ENCODE measurements at regions not wholly inside any gene's neighbourhood (a gene's known extent, or its start where the extent isn't known, plus 50 kb on each side); places are given as distances from the start of the nearest gene placed in this dataset.

GRCh38 chr12:17540921-17541320 is 549.1 kb downstream of the RERGL start:
- DNase-seq (ENCODE audit: low read depth in 2 of 2), result no peak

- DNase-seq (ENCODE audit: low read depth in 2 of 2), result no peak
These were observed 561.6 kb downstream of the RERGL start for GRCh38 chr12:17528394-17528793.

- DNase-seq (ENCODE audit: low read depth in 2 of 2), result no peak
These were observed 563.0 kb downstream of the RERGL start for GRCh38 chr12:17527021-17527420.

- no peak for DNase-seq (ENCODE audit: low read depth in 2 of 2)
These were observed 578.6 kb downstream of the RERGL start for GRCh38 chr12:17511369-17511768.

- no peak for DNase-seq (ENCODE audit: low read depth in 2 of 2)
These were observed 582.7 kb downstream of the RERGL start for GRCh38 chr12:17507336-17507735.

- DNase-seq (ENCODE audit: low read depth in 2 of 2), result no peak
These were observed 586.3 kb downstream of the RERGL start for GRCh38 chr12:17503742-17504141.

- no peak for DNase-seq (ENCODE audit: low read depth in 2 of 2)
These were observed 600.5 kb downstream of the RERGL start for GRCh38 chr12:17489452-17489851.

- DNase-seq (ENCODE audit: low read depth in 2 of 2), result no peak
These were observed 610.9 kb downstream of the RERGL start for GRCh38 chr12:17478908-17479673.

- DNase-seq (ENCODE audit: low read depth in 2 of 2), result no peak
These were observed 619.5 kb downstream of the RERGL start for GRCh38 chr12:17470460-17470859.

- DNase-seq (ENCODE audit: low read depth in 2 of 2), result no peak
These were observed 630.8 kb downstream of the RERGL start for GRCh38 chr12:17459214-17459613.

GRCh38 chr12:17456486-17456885 is 633.5 kb downstream of the RERGL start:
- DNase-seq (ENCODE audit: low read depth in 2 of 2), result no peak

- DNase-seq (ENCODE audit: low read depth in 2 of 2), result no peak
These were observed 651.9 kb downstream of the RERGL start for GRCh38 chr12:17438141-17438540.

GRCh38 chr12:17416748-17417147 is 673.2 kb downstream of the RERGL start:
- DNase-seq (ENCODE audit: low read depth in 2 of 2), result no peak

- no peak for DNase-seq (ENCODE audit: low read depth in 2 of 2)
These were observed 675.4 kb downstream of the RERGL start for GRCh38 chr12:17414596-17414995.

- DNase-seq (ENCODE audit: low read depth in 2 of 2), result no peak
These were observed 678.3 kb downstream of the RERGL start for GRCh38 chr12:17411662-17412061.

- no peak for DNase-seq (ENCODE audit: low read depth in 2 of 2)
These were observed 701.3 kb downstream of the RERGL start for GRCh38 chr12:17388679-17389078.

- DNase-seq (ENCODE audit: low read depth in 2 of 2), result no peak
These were observed 706.7 kb downstream of the RERGL start for GRCh38 chr12:17383321-17383720.

- DNase-seq (ENCODE audit: low read depth in 2 of 2), result no peak
These were observed 708.8 kb downstream of the RERGL start for GRCh38 chr12:17381211-17381610.

- DNase-seq (ENCODE audit: low read depth in 2 of 2), result no peak
These were observed 717.5 kb downstream of the RERGL start for GRCh38 chr12:17372508-17372907.

- no peak for DNase-seq (ENCODE audit: low read depth in 2 of 2)
These were observed 718.3 kb downstream of the RERGL start for GRCh38 chr12:17371491-17372215.

GRCh38 chr12:17370621-17371020 is 719.4 kb downstream of the RERGL start:
- no peak for DNase-seq (ENCODE audit: low read depth in 2 of 2)

- no peak for DNase-seq (ENCODE audit: low read depth in 2 of 2)
These were observed 720.4 kb downstream of the RERGL start for GRCh38 chr12:17369556-17369955.

- DNase-seq (ENCODE audit: low read depth in 2 of 2), result no peak
These were observed 728.8 kb downstream of the RERGL start for GRCh38 chr12:17361224-17361623.
